Type B pancreatic cell (in vitro differentiated cells): ENCODE measurements at regions not wholly inside any gene's neighbourhood (a gene's known extent, or its start where the extent isn't known, plus 50 kb on each side); places are given as distances from the start of the nearest gene placed in this dataset.
A peak's percentile ranks its signal among the peaks of the same experiment; 100 is the strongest.
"Not testable (repeated sequence)": the region's sequence is repeated elsewhere in the genome, so short reads cannot be mapped to it uniquely, and the experiment has no call there.

ENCODE experiments used
- DNase-seq: peaks from one replicate; pipeline ENCODE4 v3.0.0; 2021; ENCODE audit warnings: mixed read lengths; ENCODE audit not compliant: unreplicated experiment; ENCODE audit errors: extremely low spot score
- H3K27ac Mint-ChIP-seq: 2 replicates; pipeline ENCODE4 v1.8.0; 2021; ENCODE audit warnings: mild to moderate bottlenecking, mixed read lengths
- H3K27me3 Mint-ChIP-seq: 2 replicates; pipeline ENCODE4 v1.8.0; 2021; ENCODE audit warnings: mixed read lengths
- H3K36me3 Mint-ChIP-seq: 2 replicates; pipeline ENCODE4 v1.8.0; 2021; ENCODE audit warnings: mixed read lengths
- H3K4me1 Mint-ChIP-seq: one replicate; pipeline ENCODE4 v1.8.0; 2021; ENCODE audit warnings: mixed read lengths; ENCODE audit not compliant: unreplicated experiment
- H3K4me3 Mint-ChIP-seq: 2 replicates; pipeline ENCODE4 v1.8.0; 2021; ENCODE audit warnings: mild to moderate bottlenecking, mixed read lengths
- H3K9me3 Mint-ChIP-seq: 2 replicates; pipeline ENCODE4 v1.8.0; 2021; ENCODE audit warnings: mixed read lengths

- H3K4me1 Mint-ChIP-seq, H3K36me3 Mint-ChIP-seq, DNase-seq, H3K4me3 Mint-ChIP-seq, H3K27me3 Mint-ChIP-seq, H3K27ac Mint-ChIP-seq, H3K9me3 Mint-ChIP-seq: not testable (repeated sequence)
These were observed 724.3 kb downstream of the TTLL7 start for GRCh38 chr1:83274656-83275055.

DNA sequence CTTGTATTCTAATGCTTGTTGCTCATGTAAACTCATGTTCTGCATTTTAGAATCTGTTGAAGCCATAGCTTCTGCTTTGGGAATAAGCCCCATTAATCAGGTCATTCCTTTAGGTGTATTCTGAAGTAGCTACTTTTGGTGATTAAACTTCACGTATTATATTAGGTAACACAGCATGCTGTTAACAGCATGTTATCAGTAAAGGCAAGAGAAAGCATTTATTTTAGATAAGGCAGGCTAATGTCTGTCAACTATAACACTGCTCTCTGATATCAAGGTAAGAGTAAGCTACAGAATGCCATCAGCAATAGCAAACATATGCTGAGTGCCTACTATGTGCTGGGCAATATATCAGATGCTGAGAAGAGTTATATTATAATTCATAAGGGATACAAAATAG is 726.4 kb downstream of the TTLL7 start:
- not testable (repeated sequence) for H3K27me3 Mint-ChIP-seq, H3K36me3 Mint-ChIP-seq, H3K4me1 Mint-ChIP-seq, H3K4me3 Mint-ChIP-seq, H3K27ac Mint-ChIP-seq, DNase-seq, H3K9me3 Mint-ChIP-seq

DNA sequence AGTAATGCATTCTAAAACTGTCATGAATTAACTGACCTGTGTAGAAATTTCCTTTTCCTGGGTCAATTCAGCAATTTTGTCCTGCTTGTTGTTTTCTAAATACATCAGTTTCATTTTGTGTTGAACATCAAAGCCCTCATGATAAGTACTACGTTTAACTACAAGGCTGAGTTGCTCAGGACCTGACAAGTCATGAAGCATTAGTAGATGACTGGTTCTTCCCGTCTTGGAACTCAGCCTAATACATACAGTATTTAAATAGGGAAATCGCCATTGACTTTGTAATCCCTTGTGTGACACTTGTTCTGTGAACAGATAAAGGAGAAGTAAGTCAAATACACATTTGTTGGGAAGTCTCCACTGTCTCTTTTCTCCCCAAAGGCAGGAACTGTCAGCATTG is 727.1 kb downstream of the TTLL7 start:
- not testable (repeated sequence) for H3K4me3 Mint-ChIP-seq, H3K4me1 Mint-ChIP-seq, H3K36me3 Mint-ChIP-seq, H3K27me3 Mint-ChIP-seq, H3K27ac Mint-ChIP-seq, H3K9me3 Mint-ChIP-seq, DNase-seq

DNA sequence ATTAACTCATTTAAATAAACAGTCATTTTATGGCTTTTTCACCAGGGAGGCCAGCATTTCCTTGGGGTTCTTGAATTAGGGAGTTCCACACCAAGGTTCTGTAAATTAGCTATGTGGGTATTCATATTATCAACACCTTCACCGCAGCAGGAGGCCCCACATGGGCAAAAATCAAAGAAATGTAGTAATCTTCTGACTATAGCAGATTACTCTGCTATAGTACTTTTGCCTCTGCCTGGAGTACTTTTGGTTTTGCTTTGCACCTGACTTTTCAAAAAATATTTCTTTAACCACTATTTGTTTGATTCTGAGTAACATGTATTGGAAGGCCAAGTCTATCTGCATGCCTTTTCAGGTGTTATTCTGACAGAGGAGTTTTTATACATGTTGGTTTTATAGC is 728.1 kb downstream of the TTLL7 start:
- H3K27ac Mint-ChIP-seq, H3K4me3 Mint-ChIP-seq, H3K27me3 Mint-ChIP-seq, H3K4me1 Mint-ChIP-seq, H3K9me3 Mint-ChIP-seq, H3K36me3 Mint-ChIP-seq, DNase-seq: not testable (repeated sequence)

- H3K9me3 Mint-ChIP-seq, H3K27me3 Mint-ChIP-seq, H3K27ac Mint-ChIP-seq, H3K4me1 Mint-ChIP-seq, DNase-seq, H3K36me3 Mint-ChIP-seq: not testable (repeated sequence)
- H3K4me3 Mint-ChIP-seq, result peak overlapping the region; percentile 44
These were observed 735.1 kb downstream of the TTLL7 start for GRCh38 chr1:83263808-83264207.

DNA sequence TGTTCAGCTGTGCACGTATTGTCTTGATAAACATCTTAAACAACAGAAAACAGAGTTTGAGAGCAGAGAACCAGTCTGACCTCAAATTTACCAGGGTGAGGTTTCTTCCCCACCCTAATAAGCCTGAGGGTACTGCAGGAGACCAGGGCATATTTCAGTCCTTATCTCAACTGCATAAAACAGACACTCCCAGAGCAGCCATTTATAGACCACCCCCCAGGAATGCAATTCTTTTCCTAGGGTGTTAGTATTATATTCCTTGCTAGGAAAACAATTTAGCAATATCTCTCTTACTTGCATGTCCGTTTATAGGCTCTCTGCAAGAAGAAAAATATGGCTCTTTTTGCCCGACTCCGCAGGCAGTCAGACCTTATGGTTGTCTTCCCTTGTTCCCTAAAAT is 747.2 kb downstream of the TTLL7 start:
- H3K27me3 Mint-ChIP-seq, H3K4me3 Mint-ChIP-seq, DNase-seq, H3K9me3 Mint-ChIP-seq, H3K27ac Mint-ChIP-seq, H3K4me1 Mint-ChIP-seq, H3K36me3 Mint-ChIP-seq: not testable (repeated sequence)

DNA sequence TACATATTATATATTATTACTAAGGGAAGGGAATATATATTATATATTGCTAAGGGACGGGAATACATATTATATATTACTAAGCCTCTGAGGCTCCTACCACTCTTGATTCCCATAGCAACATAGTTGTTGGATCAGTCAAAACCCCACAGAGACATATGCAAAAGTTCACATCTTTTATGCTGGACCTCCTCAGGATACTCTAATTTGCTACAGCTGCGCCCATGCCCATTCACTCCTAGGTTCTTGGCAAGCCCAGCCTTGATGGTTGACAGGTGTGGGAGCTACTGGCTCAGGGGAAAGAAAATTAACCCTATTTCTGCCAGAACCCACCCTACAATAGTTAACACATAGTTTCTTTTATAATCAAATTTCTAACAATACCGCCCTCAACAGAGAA is 752.2 kb downstream of the TTLL7 start:
- not testable (repeated sequence) for H3K4me3 Mint-ChIP-seq, H3K9me3 Mint-ChIP-seq, H3K4me1 Mint-ChIP-seq, DNase-seq, H3K27me3 Mint-ChIP-seq, H3K36me3 Mint-ChIP-seq, H3K27ac Mint-ChIP-seq

DNA sequence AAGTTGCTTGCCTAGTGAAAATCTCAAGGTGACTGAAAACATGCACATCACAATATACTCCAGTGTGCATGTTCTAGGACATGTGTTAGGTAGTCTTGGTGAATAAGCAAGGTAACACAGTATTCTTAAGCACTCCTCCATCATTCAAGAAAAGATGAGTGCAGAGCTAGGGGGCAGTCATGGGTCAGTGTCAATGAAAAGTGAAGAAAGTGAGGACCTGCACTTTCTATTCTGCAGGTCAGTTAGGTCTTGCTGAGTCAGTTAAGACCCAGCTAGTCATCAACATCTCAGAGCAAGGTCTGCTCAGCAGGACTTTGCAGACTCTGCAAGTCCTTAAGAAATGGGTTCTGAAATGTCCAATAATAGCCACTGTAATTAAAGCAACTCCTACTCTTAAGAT is 754.1 kb downstream of the TTLL7 start:
- not testable (repeated sequence) for H3K36me3 Mint-ChIP-seq, H3K9me3 Mint-ChIP-seq, H3K27me3 Mint-ChIP-seq, DNase-seq, H3K4me3 Mint-ChIP-seq, H3K27ac Mint-ChIP-seq, H3K4me1 Mint-ChIP-seq

- H3K36me3 Mint-ChIP-seq, H3K4me1 Mint-ChIP-seq, H3K27ac Mint-ChIP-seq, H3K27me3 Mint-ChIP-seq, H3K9me3 Mint-ChIP-seq, DNase-seq, H3K4me3 Mint-ChIP-seq: not testable (repeated sequence)
These were observed 759.4 kb downstream of the TTLL7 start for GRCh38 chr1:83239568-83239967.

GRCh38 chr1:83238654-83239053 is 760.3 kb downstream of the TTLL7 start:
- H3K4me3 Mint-ChIP-seq, H3K9me3 Mint-ChIP-seq, H3K27me3 Mint-ChIP-seq, H3K27ac Mint-ChIP-seq, DNase-seq, H3K36me3 Mint-ChIP-seq, H3K4me1 Mint-ChIP-seq: not testable (repeated sequence)

GRCh38 chr1:83219788-83220187 is 779.1 kb downstream of the TTLL7 start:
- H3K27ac Mint-ChIP-seq, H3K4me3 Mint-ChIP-seq, DNase-seq, H3K27me3 Mint-ChIP-seq, H3K4me1 Mint-ChIP-seq, H3K36me3 Mint-ChIP-seq, H3K9me3 Mint-ChIP-seq: not testable (repeated sequence)

DNA sequence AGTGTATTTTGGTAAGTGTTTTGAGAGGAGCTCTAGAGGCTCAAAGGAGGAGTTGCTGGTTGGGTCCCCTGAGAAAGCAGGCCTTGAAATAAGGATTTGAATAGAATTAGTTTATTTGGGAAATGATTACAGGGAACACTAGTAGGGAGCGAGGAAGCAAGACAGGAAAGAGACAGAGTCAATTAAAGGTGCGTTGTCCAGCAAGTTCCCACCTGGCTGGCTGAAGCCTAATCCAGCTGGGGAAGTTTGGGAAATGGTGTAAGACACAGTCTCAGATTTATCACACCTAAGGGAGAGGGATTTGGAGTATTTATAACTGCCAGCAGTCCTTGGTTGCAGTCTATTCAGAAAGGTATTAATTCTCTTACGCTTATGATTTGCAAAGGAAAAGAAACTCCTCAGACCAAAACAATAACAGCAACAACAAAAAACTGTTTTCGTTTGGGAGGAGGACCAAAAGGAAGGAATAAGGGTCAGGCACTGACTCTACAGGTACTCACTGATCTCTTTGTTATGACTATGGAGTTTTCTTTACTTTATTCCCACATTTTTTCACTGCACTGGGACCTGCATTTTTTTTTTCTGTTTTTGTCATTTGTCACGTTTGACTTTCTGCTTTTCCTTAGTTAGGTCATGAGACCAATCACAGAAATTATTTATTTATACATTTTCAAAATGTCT is 780.8 kb downstream of the TTLL7 start:
- not testable (repeated sequence) for H3K4me3 Mint-ChIP-seq, H3K27me3 Mint-ChIP-seq, H3K27ac Mint-ChIP-seq, DNase-seq, H3K9me3 Mint-ChIP-seq, H3K4me1 Mint-ChIP-seq, H3K36me3 Mint-ChIP-seq

DNA sequence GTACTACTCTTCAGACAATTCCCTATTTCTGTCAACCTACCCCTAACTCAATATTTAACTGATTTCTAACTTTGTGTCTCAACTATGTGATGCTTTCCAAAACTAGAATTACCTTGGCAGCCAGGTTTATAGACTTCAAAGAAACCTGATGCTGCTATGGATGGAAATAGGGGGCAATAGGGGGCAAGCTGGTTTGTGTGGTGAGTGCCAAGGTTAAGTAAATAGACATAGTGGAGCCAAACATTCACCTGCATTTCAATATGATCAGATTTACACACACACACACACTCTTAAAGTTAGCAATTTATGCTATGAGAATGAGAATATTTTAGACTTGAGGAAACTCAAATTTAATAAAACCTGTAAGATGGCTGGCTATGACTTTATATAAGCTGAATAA is 784.6 kb downstream of the TTLL7 start:
- not testable (repeated sequence) for H3K4me3 Mint-ChIP-seq, DNase-seq, H3K9me3 Mint-ChIP-seq, H3K36me3 Mint-ChIP-seq, H3K27me3 Mint-ChIP-seq, H3K4me1 Mint-ChIP-seq, H3K27ac Mint-ChIP-seq

DNA sequence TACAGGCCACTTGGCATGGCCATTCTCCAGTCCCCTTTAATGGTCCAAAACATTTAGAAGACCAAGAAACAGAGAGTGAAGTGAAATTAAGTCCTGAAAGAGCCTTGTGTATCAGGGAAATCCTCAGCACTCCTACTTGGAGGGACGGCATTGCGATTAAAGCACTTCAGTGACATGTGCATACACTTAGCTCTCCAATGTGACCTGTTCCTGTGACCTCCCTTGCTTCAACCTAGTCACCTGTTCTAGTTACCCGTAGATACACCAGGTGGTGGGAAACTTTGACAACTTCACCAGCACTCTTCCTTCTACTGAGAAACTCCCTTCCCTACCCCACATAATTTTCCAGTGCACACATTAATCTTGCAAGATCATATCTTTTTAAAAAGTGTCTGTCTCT is 785.3 kb downstream of the TTLL7 start:
- not testable (repeated sequence) for H3K36me3 Mint-ChIP-seq, H3K27ac Mint-ChIP-seq, H3K4me1 Mint-ChIP-seq, DNase-seq, H3K9me3 Mint-ChIP-seq, H3K27me3 Mint-ChIP-seq, H3K4me3 Mint-ChIP-seq

GRCh38 chr1:83212033-83212432 is 786.9 kb downstream of the TTLL7 start:
- H3K36me3 Mint-ChIP-seq, DNase-seq, H3K4me3 Mint-ChIP-seq, H3K9me3 Mint-ChIP-seq, H3K4me1 Mint-ChIP-seq, H3K27me3 Mint-ChIP-seq, H3K27ac Mint-ChIP-seq: not testable (repeated sequence)
